PFSK-1 (cell line): ENCODE measurements at regions not wholly inside any gene's neighbourhood (a gene's known extent, or its start where the extent isn't known, plus 50 kb on each side); places are given as distances from the start of the nearest gene placed in this dataset.

Source experiments
- FOXP2 ChIP-seq: optimal IDR thresholded peaks from 2 replicates; pipeline ENCODE3; 2011; ENCODE audit warnings: borderline replicate concordance, control low read depth, inconsistent platforms; ENCODE audit not compliant: insufficient read depth; ENCODE audit errors: extremely low read length, extremely low read depth
- POLR2AphosphoS5 ChIP-seq: IDR thresholded peaks from 2 replicates; pipeline ENCODE4 v1.6.1; 2012; ENCODE audit warnings: low read depth, mild to moderate bottlenecking, control low read depth, low read length, moderate library complexity
- SIN3A ChIP-seq: IDR thresholded peaks from 2 replicates; pipeline ENCODE4 v1.6.1; 2012; ENCODE audit warnings: mild to moderate bottlenecking, low read length, moderate library complexity, borderline replicate concordance; ENCODE audit not compliant: insufficient read depth
- TAF1 ChIP-seq: IDR thresholded peaks from 2 replicates; pipeline ENCODE4 v1.6.1; 2012; ENCODE audit warnings: low read length, control low read depth, borderline replicate concordance; ENCODE audit not compliant: insufficient read depth
- TF ChIP-seq, protein P1 (sequence below), 2 experiments: IDR thresholded peaks; 2 replicates each; pipeline versions ENCODE4 v1.6.1 to v1.8.0; 2011 to 2012; ENCODE audit warnings: low read depth in 2 of 2, low read length in 2 of 2, control low read depth in 1 of 2, inconsistent platforms in 1 of 2, mild to moderate bottlenecking in 1 of 2, moderate library complexity in 1 of 2; ENCODE audit not compliant: insufficient read depth in 1 of 2

DNA sequence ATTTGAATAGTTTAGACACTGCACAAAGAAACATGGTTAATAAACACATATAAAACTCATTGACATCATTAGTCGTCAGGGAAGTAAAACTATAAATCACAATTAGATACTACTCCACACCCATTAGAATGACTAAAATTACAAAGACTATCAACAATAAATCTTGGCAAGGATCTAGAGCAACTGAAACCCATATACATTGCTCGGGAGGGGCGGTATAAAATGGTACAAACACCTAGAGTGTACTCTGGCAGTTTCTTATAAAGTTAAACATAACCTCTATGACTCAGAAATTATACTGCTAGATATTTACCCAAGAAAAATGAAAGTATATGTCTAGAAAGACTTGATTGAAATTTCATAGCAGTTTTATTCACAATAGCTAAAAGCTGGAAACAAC, 434.2 kb downstream of the RWDD3 start:
- TF ChIP-seq SIN3A (no peak), TAF1 (no peak), POLR2AphosphoS5 (no peak), FOXP2 (no peak)
- TF ChIP-seq, protein P1, sequence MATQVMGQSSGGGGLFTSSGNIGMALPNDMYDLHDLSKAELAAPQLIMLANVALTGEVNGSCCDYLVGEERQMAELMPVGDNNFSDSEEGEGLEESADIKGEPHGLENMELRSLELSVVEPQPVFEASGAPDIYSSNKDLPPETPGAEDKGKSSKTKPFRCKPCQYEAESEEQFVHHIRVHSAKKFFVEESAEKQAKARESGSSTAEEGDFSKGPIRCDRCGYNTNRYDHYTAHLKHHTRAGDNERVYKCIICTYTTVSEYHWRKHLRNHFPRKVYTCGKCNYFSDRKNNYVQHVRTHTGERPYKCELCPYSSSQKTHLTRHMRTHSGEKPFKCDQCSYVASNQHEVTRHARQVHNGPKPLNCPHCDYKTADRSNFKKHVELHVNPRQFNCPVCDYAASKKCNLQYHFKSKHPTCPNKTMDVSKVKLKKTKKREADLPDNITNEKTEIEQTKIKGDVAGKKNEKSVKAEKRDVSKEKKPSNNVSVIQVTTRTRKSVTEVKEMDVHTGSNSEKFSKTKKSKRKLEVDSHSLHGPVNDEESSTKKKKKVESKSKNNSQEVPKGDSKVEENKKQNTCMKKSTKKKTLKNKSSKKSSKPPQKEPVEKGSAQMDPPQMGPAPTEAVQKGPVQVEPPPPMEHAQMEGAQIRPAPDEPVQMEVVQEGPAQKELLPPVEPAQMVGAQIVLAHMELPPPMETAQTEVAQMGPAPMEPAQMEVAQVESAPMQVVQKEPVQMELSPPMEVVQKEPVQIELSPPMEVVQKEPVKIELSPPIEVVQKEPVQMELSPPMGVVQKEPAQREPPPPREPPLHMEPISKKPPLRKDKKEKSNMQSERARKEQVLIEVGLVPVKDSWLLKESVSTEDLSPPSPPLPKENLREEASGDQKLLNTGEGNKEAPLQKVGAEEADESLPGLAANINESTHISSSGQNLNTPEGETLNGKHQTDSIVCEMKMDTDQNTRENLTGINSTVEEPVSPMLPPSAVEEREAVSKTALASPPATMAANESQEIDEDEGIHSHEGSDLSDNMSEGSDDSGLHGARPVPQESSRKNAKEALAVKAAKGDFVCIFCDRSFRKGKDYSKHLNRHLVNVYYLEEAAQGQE (IDR thresholded peaks at IDR 0.05; ENCODE audit: insufficient read depth in 1 of 2, low read depth in 2 of 2, low read length in 2 of 2) = no peak
